ENCODE measurements at regions not wholly inside any gene's neighbourhood (a gene's known extent, or its start where the extent isn't known, plus 50 kb on each side); places are given as distances from the start of the nearest gene placed in this dataset.
A peak's percentile ranks its signal among the peaks of the same experiment; 100 is the strongest.

- H3K4me3 ChIP-seq (ENCODE audit: insufficient read depth, low read length, poor library complexity, severe bottlenecking): no peak overlapping the region
- H2AFZ ChIP-seq (ENCODE audit: low read depth, low read length, severe bottlenecking): no peak overlapping the region
- no peak overlapping the region for H3K9ac ChIP-seq (ENCODE audit: low read length)
- TF ChIP-seq EZH2phosphoT487 (conservative IDR thresholded peaks at IDR 0.05; ENCODE audit: low read length) (no peak), CTCF (IDR thresholded peaks at IDR 0.05; ENCODE audit: insufficient read depth, low read length, poor library complexity, severe bottlenecking) (no peak)
- H3K36me3 ChIP-seq (ENCODE audit: low read length): no peaks in the 10 kb centered on the region
- H3K27ac ChIP-seq (ENCODE audit: low read depth, low read length): no peak overlapping the region
- no peaks in the 10 kb centered on the region for H3K9me3 ChIP-seq (ENCODE audit: insufficient read depth, low read length)
- H4K20me1 ChIP-seq (ENCODE audit: low read depth, low read length): no peaks in the 10 kb centered on the region
- no peaks in the 10 kb centered on the region for H3K27me3 ChIP-seq (ENCODE audit: low read length)
- no peaks in the 10 kb centered on the region for H3K79me2 ChIP-seq (ENCODE audit: insufficient read depth, low read length)
- no peaks in the 10 kb centered on the region for H3K9me2 ChIP-seq (replicated peaks; ENCODE audit: insufficient read depth, low read length)
- no peak overlapping the region for H3K4me2 ChIP-seq (ENCODE audit: low read depth, low read length, poor library complexity, severe bottlenecking)
- no peaks in the 10 kb centered on the region for H3F3A ChIP-seq (ENCODE audit: insufficient read depth)
Measured at GRCh38 chr2:134780972-134781371, 57.4 kb upstream of the ACMSD start.

- Histone ChIP-seq H3K4me2 (ENCODE audit: low read depth, low read length, poor library complexity, severe bottlenecking) (no peak overlapping the region), H3K9me3 (ENCODE audit: insufficient read depth, low read length) (no peaks in the 10 kb centered on the region), H3K27ac (ENCODE audit: low read depth, low read length) (no peak overlapping the region), H4K20me1 (ENCODE audit: low read depth, low read length) (no peaks in the 10 kb centered on the region), H3K27me3 (ENCODE audit: low read length) (no peaks in the 10 kb centered on the region), H3K36me3 (ENCODE audit: low read length) (no peaks in the 10 kb centered on the region), H3K9me2 (replicated peaks; ENCODE audit: insufficient read depth, low read length) (no peaks in the 10 kb centered on the region), H3K4me3 (ENCODE audit: insufficient read depth, low read length, poor library complexity, severe bottlenecking) (no peak overlapping the region), H3F3A (ENCODE audit: insufficient read depth) (no peaks in the 10 kb centered on the region), H3K79me2 (ENCODE audit: insufficient read depth, low read length) (no peaks in the 10 kb centered on the region), H2AFZ (ENCODE audit: low read depth, low read length, severe bottlenecking) (no peak overlapping the region), H3K9ac (ENCODE audit: low read length) (no peak overlapping the region)
- no peak for TF ChIP-seq EZH2phosphoT487 (conservative IDR thresholded peaks at IDR 0.05; ENCODE audit: low read length)
- TF ChIP-seq CTCF (IDR thresholded peaks at IDR 0.05; ENCODE audit: insufficient read depth, low read length, poor library complexity, severe bottlenecking): no peak
Measured at GRCh38 chr2:134782107-134782506, 56.3 kb upstream of the ACMSD start.

GRCh38 chr2:134782792-134783191, 55.6 kb upstream of the ACMSD start:
- no peak overlapping the region for H3K27ac ChIP-seq (ENCODE audit: low read depth, low read length)
- no peaks in the 10 kb centered on the region for H3K9me3 ChIP-seq (ENCODE audit: insufficient read depth, low read length)
- TF ChIP-seq CTCF (IDR thresholded peaks at IDR 0.05; ENCODE audit: insufficient read depth, low read length, poor library complexity, severe bottlenecking) (peak; percentile 22), EZH2phosphoT487 (conservative IDR thresholded peaks at IDR 0.05; ENCODE audit: low read length) (no peak)
- no peak overlapping the region for H2AFZ ChIP-seq (ENCODE audit: low read depth, low read length, severe bottlenecking)
- H3K4me2 ChIP-seq (ENCODE audit: low read depth, low read length, poor library complexity, severe bottlenecking): no peak overlapping the region
- no peaks in the 10 kb centered on the region for H3F3A ChIP-seq (ENCODE audit: insufficient read depth)
- no peaks in the 10 kb centered on the region for H3K36me3 ChIP-seq (ENCODE audit: low read length)
- no peaks in the 10 kb centered on the region for H4K20me1 ChIP-seq (ENCODE audit: low read depth, low read length)
- H3K4me3 ChIP-seq (ENCODE audit: insufficient read depth, low read length, poor library complexity, severe bottlenecking): no peak overlapping the region
- H3K27me3 ChIP-seq (ENCODE audit: low read length): no peaks in the 10 kb centered on the region
- no peaks in the 10 kb centered on the region for H3K9me2 ChIP-seq (replicated peaks; ENCODE audit: insufficient read depth, low read length)
- no peak overlapping the region for H3K9ac ChIP-seq (ENCODE audit: low read length)
- H3K79me2 ChIP-seq (ENCODE audit: insufficient read depth, low read length): no peaks in the 10 kb centered on the region
